ENCODE measurements at regions not wholly inside any gene's neighbourhood (a gene's known extent, or its start where the extent isn't known, plus 50 kb on each side); places are given as distances from the start of the nearest gene placed in this dataset.

DNA sequence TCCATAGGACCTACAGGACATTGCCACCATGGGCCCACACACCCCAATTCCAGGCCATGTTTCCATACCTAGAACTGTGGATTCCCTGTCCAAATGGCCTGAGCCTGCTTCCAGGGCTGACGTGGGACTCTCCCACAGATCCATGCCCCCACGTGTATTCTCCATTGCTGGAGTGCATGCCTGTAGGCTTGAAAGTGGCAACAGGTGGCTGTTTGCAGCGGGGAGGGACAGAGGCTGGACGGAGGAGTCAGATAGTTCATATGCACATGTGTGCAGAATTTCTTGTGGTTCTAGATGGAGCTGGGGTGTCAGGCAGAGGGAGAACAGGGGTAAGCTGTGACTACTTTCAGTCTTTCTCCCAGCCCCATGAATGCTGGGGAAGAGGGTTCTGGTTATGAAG, 285.7 kb upstream of the ANKRD55 start:
- Histone ChIP-seq H3K4me3 (no peak overlapping the region), H3K4me1 (peaks cover 0 to 29% (median 6%) of the 10 kb centered on the region in 4 donors), H3K27me3 (no peaks in the 10 kb centered on the region), H3K9me3 (no peaks in the 10 kb centered on the region), H3K36me3 (no peaks in the 10 kb centered on the region), H3K27ac (no peak overlapping the region)
- WGBS (ENCODE audit: insufficient coverage, low coverage, low lambda C conversion rate, missing lambda C conversion rate) = 83% methylated on average over 2 of the region's 4 CpGs
- ATAC-seq (no peak), DNase-seq (no peak)
- intact Hi-C loops (cut with DNase I) = no loop called here
- TF ChIP-seq, protein P1, sequence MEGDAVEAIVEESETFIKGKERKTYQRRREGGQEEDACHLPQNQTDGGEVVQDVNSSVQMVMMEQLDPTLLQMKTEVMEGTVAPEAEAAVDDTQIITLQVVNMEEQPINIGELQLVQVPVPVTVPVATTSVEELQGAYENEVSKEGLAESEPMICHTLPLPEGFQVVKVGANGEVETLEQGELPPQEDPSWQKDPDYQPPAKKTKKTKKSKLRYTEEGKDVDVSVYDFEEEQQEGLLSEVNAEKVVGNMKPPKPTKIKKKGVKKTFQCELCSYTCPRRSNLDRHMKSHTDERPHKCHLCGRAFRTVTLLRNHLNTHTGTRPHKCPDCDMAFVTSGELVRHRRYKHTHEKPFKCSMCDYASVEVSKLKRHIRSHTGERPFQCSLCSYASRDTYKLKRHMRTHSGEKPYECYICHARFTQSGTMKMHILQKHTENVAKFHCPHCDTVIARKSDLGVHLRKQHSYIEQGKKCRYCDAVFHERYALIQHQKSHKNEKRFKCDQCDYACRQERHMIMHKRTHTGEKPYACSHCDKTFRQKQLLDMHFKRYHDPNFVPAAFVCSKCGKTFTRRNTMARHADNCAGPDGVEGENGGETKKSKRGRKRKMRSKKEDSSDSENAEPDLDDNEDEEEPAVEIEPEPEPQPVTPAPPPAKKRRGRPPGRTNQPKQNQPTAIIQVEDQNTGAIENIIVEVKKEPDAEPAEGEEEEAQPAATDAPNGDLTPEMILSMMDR (IDR thresholded peaks at IDR 0.05) = no peak
- no peak for TF ChIP-seq POLR2A (IDR thresholded peaks at IDR 0.05)

DNA sequence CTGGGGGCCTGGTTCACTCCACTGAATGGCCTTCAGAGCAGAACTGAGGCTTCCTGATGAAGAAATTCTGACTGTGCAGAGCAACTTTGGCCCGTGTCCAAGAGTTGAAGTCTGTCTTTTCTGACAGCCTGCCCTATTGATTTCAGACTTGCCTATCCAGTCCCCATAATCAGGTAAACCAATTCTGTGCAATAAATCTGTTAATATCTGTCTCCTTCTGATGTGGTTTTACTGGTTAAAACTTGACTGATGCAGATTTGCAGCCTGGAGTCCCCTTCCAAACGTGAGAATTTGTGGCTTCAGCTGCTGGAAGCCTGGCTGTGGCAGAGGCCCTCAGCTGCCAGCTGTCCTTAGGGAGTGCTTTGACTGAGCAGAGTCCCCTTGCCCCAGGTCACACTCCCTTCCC, 283.9 kb upstream of the ANKRD55 start:
- Histone ChIP-seq H3K9me3 (no peaks in the 10 kb centered on the region), H3K36me3 (no peaks in the 10 kb centered on the region), H3K4me1 (peaks cover 0 to 12% (median 6%) of the 10 kb centered on the region in 4 donors), H3K27ac (no peak overlapping the region), H3K4me3 (no peak overlapping the region), H3K27me3 (no peaks in the 10 kb centered on the region)
- TF ChIP-seq, protein P1 (IDR thresholded peaks at IDR 0.05) = no peak
- TF ChIP-seq POLR2A (IDR thresholded peaks at IDR 0.05) = no peak
- DNase-seq = peak in 2 of 3 donors; percentile 62 to 76
- peak; percentile 70 to 90 (median 86) for ATAC-seq
- WGBS (ENCODE audit: insufficient coverage, low coverage, low lambda C conversion rate, missing lambda C conversion rate) = 0% methylated on average over 2 of the region's 2 CpGs
- intact Hi-C loops (cut with DNase I) = no loop called here

DNA sequence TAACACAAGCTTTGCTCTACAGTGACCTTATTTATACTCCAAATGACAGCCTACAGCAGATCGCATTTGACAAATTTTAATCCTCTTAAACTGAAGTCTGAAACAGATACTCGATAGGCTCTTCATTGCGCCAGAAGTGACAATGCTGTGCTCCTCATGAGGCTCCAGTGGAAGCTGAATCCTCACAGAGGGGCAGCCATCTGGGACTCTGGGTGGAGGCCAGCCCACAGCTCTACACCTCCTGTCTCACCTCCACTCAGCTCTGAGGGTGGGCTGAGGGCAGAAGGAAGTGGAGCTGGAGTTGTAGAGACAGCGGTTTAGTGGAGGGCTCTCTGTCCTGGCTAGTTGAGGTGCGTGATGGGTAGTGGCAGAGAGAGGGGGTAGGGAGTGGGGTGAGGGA, 283.3 kb upstream of the ANKRD55 start:
- Histone ChIP-seq H3K4me1 (peaks cover 0 to 12% (median 6%) of the 10 kb centered on the region in 4 donors), H3K27ac (no peak overlapping the region), H3K4me3 (no peak overlapping the region), H3K9me3 (no peaks in the 10 kb centered on the region), H3K27me3 (no peaks in the 10 kb centered on the region), H3K36me3 (no peaks in the 10 kb centered on the region)
- ATAC-seq (peak in 2 of 4 donors; percentile 3 to 8), DNase-seq (no peak)
- intact Hi-C loops (cut with DNase I) = no loop called here
- 88% methylated on average over 4 of the region's 5 CpGs for WGBS (ENCODE audit: insufficient coverage, low coverage, low lambda C conversion rate, missing lambda C conversion rate)
- TF ChIP-seq, protein P1 (IDR thresholded peaks at IDR 0.05) = no peak

DNA sequence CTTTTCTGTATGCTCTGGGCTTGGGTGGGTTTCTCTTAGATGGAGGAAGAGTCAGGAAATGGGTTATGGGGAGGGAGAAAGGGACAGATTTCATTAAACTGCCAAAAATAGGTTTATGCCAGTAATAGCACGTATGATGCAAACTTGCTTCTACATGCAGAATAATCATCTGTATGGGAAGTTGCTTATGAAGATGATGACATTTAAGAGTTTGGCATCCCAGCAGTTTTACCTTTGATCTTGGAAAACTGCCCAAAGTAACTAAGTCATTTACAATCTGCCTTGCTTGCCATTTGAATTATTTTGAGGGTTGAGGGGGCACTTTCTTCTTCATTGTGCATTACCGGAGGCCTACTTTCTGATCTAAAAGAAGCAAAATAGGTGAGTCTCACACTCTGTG, 282.9 kb upstream of the ANKRD55 start:
- no peak overlapping the region for H3K4me3 ChIP-seq
- intact Hi-C loops (cut with DNase I) = no loop called here
- TF ChIP-seq, protein P1 (IDR thresholded peaks at IDR 0.05) = no peak
- TF ChIP-seq POLR2A (IDR thresholded peaks at IDR 0.05) = no peak
- no peaks in the 10 kb centered on the region for H3K36me3 ChIP-seq
- no peak overlapping the region for H3K27ac ChIP-seq
- ATAC-seq = peak in 3 of 4 donors; percentile 9 to 57 (median 44)
- H3K4me1 ChIP-seq = peaks cover 0 to 12% (median 6%) of the 10 kb centered on the region in 4 donors
- no peaks in the 10 kb centered on the region for H3K27me3 ChIP-seq
- no peak for DNase-seq
- WGBS (ENCODE audit: insufficient coverage, low coverage, low lambda C conversion rate, missing lambda C conversion rate) = 50% methylated on average over 2 of the region's 2 CpGs
- no peaks in the 10 kb centered on the region for H3K9me3 ChIP-seq

DNA sequence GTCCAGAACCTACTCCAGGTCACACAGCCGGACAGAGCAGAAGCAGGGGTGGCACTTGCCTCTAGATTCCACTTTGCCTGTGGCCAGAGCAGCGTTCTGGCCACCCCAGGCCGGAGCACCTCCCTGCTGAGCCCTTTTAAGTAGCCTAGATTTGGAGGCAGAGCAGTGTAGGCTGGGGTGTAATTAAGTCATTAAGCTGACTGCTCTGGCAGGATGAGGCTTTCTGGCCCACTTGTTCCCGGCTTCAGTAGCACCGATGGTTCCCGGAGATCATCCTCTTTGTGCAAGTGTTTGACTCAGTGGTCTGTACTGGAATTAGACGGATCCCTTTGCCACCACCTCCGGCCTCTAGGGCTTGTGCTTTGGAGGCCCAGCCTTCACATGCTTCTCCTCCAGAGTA, 281.9 kb upstream of the ANKRD55 start:
- DNase-seq = no peak
- intact Hi-C loops (cut with DNase I) = no loop called here
- H3K4me3 ChIP-seq = no peak overlapping the region
- TF ChIP-seq POLR2A (IDR thresholded peaks at IDR 0.05) = no peak
- TF ChIP-seq, protein P1 (IDR thresholded peaks at IDR 0.05) = no peak
- no peaks in the 10 kb centered on the region for H3K9me3 ChIP-seq
- H3K4me1 ChIP-seq = peaks cover 0 to 12% (median 6%) of the 10 kb centered on the region in 4 donors
- no peak for ATAC-seq
- H3K27ac ChIP-seq = no peak overlapping the region
- 68% methylated on average over 6 of the region's 8 CpGs for WGBS (ENCODE audit: insufficient coverage, low coverage, low lambda C conversion rate, missing lambda C conversion rate)
- no peaks in the 10 kb centered on the region for H3K27me3 ChIP-seq
- no peaks in the 10 kb centered on the region for H3K36me3 ChIP-seq

Measured in right lobe of liver (tissue), 6 donors.